ENCODE measurements at regions not wholly inside any gene's neighbourhood (a gene's known extent, or its start where the extent isn't known, plus 50 kb on each side); places are given as distances from the start of the nearest gene placed in this dataset.

DNA sequence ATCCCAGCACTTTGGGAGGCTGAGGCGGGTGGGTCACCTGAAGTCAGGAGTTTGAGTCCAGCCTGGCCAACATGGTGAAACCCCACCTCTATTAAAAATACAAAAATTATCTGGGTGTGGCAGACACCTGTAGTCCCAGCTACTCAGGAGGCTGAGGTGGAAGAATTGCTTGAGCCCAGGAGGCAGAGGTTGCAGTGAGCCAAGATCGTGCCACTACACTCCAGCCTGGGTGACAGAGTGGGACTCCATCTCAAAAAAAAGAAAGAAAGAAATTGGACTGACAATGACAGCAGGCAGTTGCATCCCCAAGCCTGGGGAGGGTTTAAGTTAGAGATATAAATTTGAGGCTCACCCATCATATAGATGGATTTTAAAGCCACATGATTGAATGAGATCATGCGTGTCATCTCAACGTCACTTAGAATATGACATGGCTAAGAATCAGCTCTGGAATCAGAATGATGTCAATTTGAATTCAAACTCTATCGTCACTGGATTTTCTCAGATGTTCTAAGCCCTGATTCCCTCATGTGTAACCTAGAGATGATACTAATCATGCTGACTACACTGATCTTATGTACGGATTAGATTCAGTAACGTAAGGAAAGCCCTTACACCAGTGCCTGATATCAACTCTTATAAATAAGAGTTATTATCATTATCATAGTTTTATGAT is 534.0 kb upstream of the JARID2 start:
- no peak overlapping the region for H2AFZ ChIP-seq
- TF ChIP-seq EZH2phosphoT487 (IDR thresholded peaks at IDR 0.05; ENCODE audit: low read depth, severe bottlenecking, unreplicated experiment) (no peak), EZH2 (IDR thresholded peaks at IDR 0.05; ENCODE audit: borderline replicate concordance) (no peak)
- TF ChIP-seq, protein P1, sequence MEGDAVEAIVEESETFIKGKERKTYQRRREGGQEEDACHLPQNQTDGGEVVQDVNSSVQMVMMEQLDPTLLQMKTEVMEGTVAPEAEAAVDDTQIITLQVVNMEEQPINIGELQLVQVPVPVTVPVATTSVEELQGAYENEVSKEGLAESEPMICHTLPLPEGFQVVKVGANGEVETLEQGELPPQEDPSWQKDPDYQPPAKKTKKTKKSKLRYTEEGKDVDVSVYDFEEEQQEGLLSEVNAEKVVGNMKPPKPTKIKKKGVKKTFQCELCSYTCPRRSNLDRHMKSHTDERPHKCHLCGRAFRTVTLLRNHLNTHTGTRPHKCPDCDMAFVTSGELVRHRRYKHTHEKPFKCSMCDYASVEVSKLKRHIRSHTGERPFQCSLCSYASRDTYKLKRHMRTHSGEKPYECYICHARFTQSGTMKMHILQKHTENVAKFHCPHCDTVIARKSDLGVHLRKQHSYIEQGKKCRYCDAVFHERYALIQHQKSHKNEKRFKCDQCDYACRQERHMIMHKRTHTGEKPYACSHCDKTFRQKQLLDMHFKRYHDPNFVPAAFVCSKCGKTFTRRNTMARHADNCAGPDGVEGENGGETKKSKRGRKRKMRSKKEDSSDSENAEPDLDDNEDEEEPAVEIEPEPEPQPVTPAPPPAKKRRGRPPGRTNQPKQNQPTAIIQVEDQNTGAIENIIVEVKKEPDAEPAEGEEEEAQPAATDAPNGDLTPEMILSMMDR (IDR thresholded peaks at IDR 0.05; ENCODE audit: poor library complexity) = no peak
- H3K27ac ChIP-seq = no peak overlapping the region
- no peak overlapping the region for H3K4me3 ChIP-seq
- H3K4me2 ChIP-seq = no peak overlapping the region
- no peaks in the 10 kb centered on the region for H3K9me2 ChIP-seq (replicated peaks; ENCODE audit: insufficient read depth)
- no peak for DNase-seq (ENCODE audit: low spot score)
- H3K4me1 ChIP-seq (ENCODE audit: insufficient read depth) = no peaks in the 10 kb centered on the region
- no peaks in the 10 kb centered on the region for H4K20me1 ChIP-seq (ENCODE audit: insufficient read depth, poor library complexity, severe bottlenecking)
- 78% methylated on average over 7 of the region's 7 CpGs for WGBS (ENCODE audit: low lambda C conversion rate, missing lambda C conversion rate)
- H3K36me3 ChIP-seq (replicated peaks; ENCODE audit: insufficient read depth, low read depth) = no peaks in the 10 kb centered on the region
- H3K79me2 ChIP-seq = no peaks in the 10 kb centered on the region
- H3K27me3 ChIP-seq = no peaks in the 10 kb centered on the region
- no peaks in the 10 kb centered on the region for H3K9me3 ChIP-seq (ENCODE audit: low read depth)

GRCh38 chr6:14713008-14713960 is 532.6 kb upstream of the JARID2 start:
- 81% methylated on average over 15 of the region's 15 CpGs for WGBS (ENCODE audit: low lambda C conversion rate, missing lambda C conversion rate)
- H3K79me2 ChIP-seq = no peaks in the 10 kb centered on the region
- no peak overlapping the region for H3K27ac ChIP-seq
- H3K4me3 ChIP-seq = no peak overlapping the region
- no peaks in the 10 kb centered on the region for H3K9me2 ChIP-seq (replicated peaks; ENCODE audit: insufficient read depth)
- H3K27me3 ChIP-seq = no peaks in the 10 kb centered on the region
- TF ChIP-seq EZH2 (IDR thresholded peaks at IDR 0.05; ENCODE audit: borderline replicate concordance) = no peak
- TF ChIP-seq, protein P1 (IDR thresholded peaks at IDR 0.05; ENCODE audit: poor library complexity) = no peak
- no peak for TF ChIP-seq EZH2phosphoT487 (IDR thresholded peaks at IDR 0.05; ENCODE audit: low read depth, severe bottlenecking, unreplicated experiment)
- no peaks in the 10 kb centered on the region for H3K36me3 ChIP-seq (replicated peaks; ENCODE audit: insufficient read depth, low read depth)
- no peak for DNase-seq (ENCODE audit: low spot score)
- H2AFZ ChIP-seq = no peak overlapping the region
- no peaks in the 10 kb centered on the region for H3K4me1 ChIP-seq (ENCODE audit: insufficient read depth)
- no peaks in the 10 kb centered on the region for H4K20me1 ChIP-seq (ENCODE audit: insufficient read depth, poor library complexity, severe bottlenecking)
- no peak overlapping the region for H3K4me2 ChIP-seq
- no peaks in the 10 kb centered on the region for H3K9me3 ChIP-seq (ENCODE audit: low read depth)

DNA sequence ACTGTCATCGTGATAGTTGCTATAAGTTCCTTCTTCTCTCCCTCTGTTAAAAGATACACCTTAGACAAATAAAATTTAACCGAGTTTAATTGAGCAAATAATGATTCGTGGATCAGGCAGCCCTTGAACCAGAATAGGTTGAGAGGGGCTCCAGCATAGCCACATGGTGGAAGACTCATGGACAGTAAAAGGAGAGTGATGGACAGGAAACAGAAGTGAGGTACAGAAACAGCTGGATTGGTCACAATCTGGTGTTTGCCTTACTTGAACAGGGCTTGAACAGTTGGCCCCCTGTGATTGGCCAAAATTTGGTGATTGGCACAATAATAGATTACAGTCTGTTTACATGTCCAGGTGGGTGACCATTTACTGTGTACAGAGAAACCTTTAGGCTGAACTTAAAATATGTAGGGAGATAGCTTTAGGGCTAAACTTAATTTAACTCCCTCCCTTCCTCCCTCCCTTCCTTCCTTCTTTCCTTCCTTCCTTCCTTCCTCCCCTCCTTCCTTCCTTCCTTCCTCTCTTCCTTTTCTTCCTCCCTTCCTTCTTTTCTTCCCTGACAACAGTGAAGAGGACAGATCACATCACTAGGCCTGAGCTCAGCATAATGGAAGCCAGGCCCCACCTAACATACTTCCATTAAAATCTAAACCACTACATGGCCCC is 531.8 kb upstream of the JARID2 start:
- H3K9me2 ChIP-seq (replicated peaks; ENCODE audit: insufficient read depth) = no peaks in the 10 kb centered on the region
- H4K20me1 ChIP-seq (ENCODE audit: insufficient read depth, poor library complexity, severe bottlenecking) = no peaks in the 10 kb centered on the region
- H3K9me3 ChIP-seq (ENCODE audit: low read depth) = no peaks in the 10 kb centered on the region
- WGBS (ENCODE audit: low lambda C conversion rate, missing lambda C conversion rate) = 92% methylated on average over 3 of the region's 3 CpGs
- no peak overlapping the region for H3K4me2 ChIP-seq
- H3K4me3 ChIP-seq = no peak overlapping the region
- no peaks in the 10 kb centered on the region for H3K27me3 ChIP-seq
- H3K4me1 ChIP-seq (ENCODE audit: insufficient read depth) = no peaks in the 10 kb centered on the region
- no peaks in the 10 kb centered on the region for H3K36me3 ChIP-seq (replicated peaks; ENCODE audit: insufficient read depth, low read depth)
- no peak overlapping the region for H3K27ac ChIP-seq
- DNase-seq (ENCODE audit: low spot score) = no peak
- no peaks in the 10 kb centered on the region for H3K79me2 ChIP-seq
- TF ChIP-seq EZH2phosphoT487 (IDR thresholded peaks at IDR 0.05; ENCODE audit: low read depth, severe bottlenecking, unreplicated experiment) (no peak), EZH2 (IDR thresholded peaks at IDR 0.05; ENCODE audit: borderline replicate concordance) (no peak)
- TF ChIP-seq, protein P1 (IDR thresholded peaks at IDR 0.05; ENCODE audit: poor library complexity) = no peak
- no peak overlapping the region for H2AFZ ChIP-seq
